ENCODE measurements at regions not wholly inside any gene's neighbourhood (a gene's known extent, or its start where the extent isn't known, plus 50 kb on each side); places are given as distances from the start of the nearest gene placed in this dataset.

DNA sequence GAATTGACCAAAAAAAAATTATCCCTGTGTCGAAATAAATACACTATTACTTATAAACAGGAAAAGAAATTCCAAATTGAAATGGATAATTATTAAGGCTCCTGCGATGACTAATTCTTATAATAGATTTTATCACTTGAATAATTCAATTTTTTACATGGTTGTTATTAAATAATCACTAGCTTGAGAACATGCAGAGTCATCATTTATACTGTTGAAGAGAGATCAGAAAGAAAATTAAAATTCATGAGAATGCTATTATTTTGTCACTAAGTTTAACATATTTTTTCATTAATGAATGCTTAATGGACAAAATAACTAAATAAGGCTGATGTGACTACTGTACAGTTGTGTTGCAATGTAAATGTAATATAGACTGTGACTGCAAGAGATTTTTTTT lies 1011.3 kb upstream of the C9orf72 start:
- TF ChIP-seq CTCF (IDR thresholded peaks at IDR 0.05; ENCODE audit: low read depth, low read length): no peak

DNA sequence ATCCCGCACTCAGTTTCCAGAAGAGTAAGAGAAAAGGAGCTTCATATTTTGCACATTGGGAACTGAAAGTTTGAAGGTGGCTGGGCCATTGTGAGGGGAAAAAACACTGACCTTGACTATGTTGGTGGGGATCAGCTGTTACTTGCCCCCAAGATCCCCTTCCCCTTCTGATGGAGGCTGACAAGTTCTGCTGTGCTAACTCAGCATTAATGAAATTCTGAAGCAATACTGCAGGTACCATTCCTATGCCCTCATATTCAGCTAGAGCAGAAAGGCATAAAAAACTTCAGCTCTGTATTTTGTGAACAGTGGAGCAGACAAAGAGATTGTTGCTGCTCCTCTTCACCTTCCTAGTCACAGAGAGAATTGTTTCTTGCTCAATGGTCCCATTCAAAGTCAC lies 1013.8 kb upstream of the C9orf72 start:
- H3K4me3 ChIP-seq (ENCODE audit: low read depth, low read length): no peak overlapping the region
- TF ChIP-seq CTCF (IDR thresholded peaks at IDR 0.05; ENCODE audit: low read depth, low read length): no peak

More for the DNA sequence above, 1011.3 kb upstream of the C9orf72 start:
- H3K4me3 ChIP-seq (ENCODE audit: low read depth, low read length): no peak overlapping the region

- no peak for TF ChIP-seq CTCF (IDR thresholded peaks at IDR 0.05; ENCODE audit: low read depth, low read length)
- no peak overlapping the region for H3K4me3 ChIP-seq (ENCODE audit: low read depth, low read length)
These were observed 1025.1 kb upstream of the C9orf72 start for GRCh38 chr9:28598408-28598807.

DNA sequence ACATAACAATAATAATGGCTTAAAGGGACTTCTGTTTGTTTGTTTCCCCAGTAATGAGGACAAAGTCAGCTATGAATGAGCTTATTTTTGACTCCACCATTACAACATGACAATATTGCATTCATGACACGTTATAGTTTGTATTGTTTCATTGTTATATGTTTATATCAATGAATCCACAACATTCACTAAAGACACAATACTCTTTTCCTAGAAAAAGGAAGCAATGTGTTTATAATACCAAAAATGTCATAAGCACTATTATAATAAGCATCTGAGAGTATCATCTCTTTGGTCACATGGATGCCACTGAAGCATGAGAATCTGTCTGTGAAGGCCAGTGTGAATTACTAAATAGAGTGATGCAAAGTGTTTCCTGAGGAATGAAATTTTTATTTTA lies 1026.9 kb upstream of the C9orf72 start:
- H3K4me3 ChIP-seq (ENCODE audit: low read depth, low read length): no peak overlapping the region
- TF ChIP-seq CTCF (IDR thresholded peaks at IDR 0.05; ENCODE audit: low read depth, low read length): no peak

DNA sequence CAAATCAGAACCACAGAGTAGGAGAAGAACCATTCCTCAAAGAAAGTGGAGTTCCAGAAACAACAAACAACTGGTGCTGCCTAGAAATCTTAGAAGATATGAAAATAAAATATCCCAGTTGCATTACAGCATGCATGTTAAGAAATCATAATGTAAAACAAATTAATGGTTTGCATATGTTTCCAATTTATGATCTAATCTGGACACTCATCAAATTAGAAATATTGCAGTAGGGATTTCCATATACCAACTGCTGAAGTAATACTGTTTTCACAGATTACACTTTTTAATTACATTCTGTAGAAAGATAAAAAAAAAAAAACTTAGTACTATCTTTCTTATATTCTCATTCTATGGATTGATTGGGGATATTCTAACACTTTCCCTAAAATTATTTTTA lies 1034.6 kb upstream of the C9orf72 start:
- no peak for TF ChIP-seq CTCF (IDR thresholded peaks at IDR 0.05; ENCODE audit: low read depth, low read length)
- no peak overlapping the region for H3K4me3 ChIP-seq (ENCODE audit: low read depth, low read length)

DNA sequence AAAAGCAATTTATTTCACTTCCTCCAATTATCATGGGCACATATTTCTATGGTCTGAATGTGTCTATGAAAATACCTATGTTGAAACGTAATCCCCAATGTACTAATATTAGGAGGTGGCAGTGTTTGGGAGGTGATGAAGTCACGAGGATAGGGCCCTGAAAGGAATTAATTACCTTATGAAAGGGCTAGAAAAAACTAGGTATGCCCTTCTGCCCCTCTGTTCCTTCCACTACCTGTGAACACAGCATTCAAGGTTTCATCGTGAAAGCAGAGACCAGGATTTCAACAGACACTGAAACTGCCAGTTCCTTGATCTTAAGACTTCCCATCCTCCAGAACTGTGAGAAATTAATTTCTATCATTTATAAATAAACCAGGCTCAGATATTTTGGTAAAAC lies 1037.1 kb upstream of the C9orf72 start:
- no peak for TF ChIP-seq CTCF (IDR thresholded peaks at IDR 0.05; ENCODE audit: low read depth, low read length)
- H3K4me3 ChIP-seq (ENCODE audit: low read depth, low read length): no peak overlapping the region

GRCh38 chr9:28616310-28616709 lies 1043.0 kb upstream of the C9orf72 start:
- H3K4me3 ChIP-seq (ENCODE audit: low read depth, low read length): no peak overlapping the region
- no peak for TF ChIP-seq CTCF (IDR thresholded peaks at IDR 0.05; ENCODE audit: low read depth, low read length)

Measured in WI38 (cell line).